ENCODE measurements at regions not wholly inside any gene's neighbourhood (a gene's known extent, or its start where the extent isn't known, plus 50 kb on each side); places are given as distances from the start of the nearest gene placed in this dataset.

DNA sequence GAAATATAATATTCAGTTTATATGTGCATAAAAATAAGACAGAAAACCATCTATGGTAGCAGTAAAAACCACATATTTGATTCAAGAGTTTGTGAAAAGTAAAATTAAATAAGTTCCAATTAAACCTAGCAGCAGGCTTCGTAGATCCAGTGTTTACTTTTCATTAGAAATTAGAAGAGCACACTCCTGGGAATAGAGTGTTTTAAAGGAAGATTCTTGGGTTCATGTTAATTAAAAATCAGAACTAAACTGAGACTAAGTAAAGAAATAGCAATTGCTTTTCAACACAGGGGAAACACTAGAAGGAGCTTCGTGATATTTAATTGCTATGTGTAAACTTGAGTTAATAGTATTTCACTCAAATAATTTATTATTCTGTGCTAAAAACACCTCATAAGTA lies 1097.8 kb upstream of the CDH18 start:
- TF ChIP-seq, protein P1, sequence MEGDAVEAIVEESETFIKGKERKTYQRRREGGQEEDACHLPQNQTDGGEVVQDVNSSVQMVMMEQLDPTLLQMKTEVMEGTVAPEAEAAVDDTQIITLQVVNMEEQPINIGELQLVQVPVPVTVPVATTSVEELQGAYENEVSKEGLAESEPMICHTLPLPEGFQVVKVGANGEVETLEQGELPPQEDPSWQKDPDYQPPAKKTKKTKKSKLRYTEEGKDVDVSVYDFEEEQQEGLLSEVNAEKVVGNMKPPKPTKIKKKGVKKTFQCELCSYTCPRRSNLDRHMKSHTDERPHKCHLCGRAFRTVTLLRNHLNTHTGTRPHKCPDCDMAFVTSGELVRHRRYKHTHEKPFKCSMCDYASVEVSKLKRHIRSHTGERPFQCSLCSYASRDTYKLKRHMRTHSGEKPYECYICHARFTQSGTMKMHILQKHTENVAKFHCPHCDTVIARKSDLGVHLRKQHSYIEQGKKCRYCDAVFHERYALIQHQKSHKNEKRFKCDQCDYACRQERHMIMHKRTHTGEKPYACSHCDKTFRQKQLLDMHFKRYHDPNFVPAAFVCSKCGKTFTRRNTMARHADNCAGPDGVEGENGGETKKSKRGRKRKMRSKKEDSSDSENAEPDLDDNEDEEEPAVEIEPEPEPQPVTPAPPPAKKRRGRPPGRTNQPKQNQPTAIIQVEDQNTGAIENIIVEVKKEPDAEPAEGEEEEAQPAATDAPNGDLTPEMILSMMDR (IDR thresholded peaks at IDR 0.05), result no peak
- TF ChIP-seq POLR2A (IDR thresholded peaks at IDR 0.05), result no peak

All from testis (tissue), 2 donors.